Hepatocyte (in vitro differentiated cells): ENCODE measurements at regions not wholly inside any gene's neighbourhood (a gene's known extent, or its start where the extent isn't known, plus 50 kb on each side); places are given as distances from the start of the nearest gene placed in this dataset.

Experiments used
- CTCF ChIP-seq: fragments of 200-600 bp; sonication (generic); IDR thresholded peaks from 2 replicates; pipeline ENCODE4 v1.5.1; 2016; ENCODE audit warnings: antibody characterized with exemption, mild to moderate bottlenecking; ENCODE audit not compliant: poor library complexity
- EZH2 ChIP-seq: fragments of 200-600 bp; sonication (generic); IDR thresholded peaks from 2 replicates; pipeline ENCODE4 v1.6.1; 2016; ENCODE audit warnings: antibody characterized with exemption, mild to moderate bottlenecking, borderline replicate concordance
- EZH2phosphoT487 ChIP-seq: fragments of 200-600 bp; sonication (generic); IDR thresholded peaks from one replicate; pipeline ENCODE4 v1.6.1; 2018; ENCODE audit warnings: antibody characterized with exemption, mild to moderate bottlenecking, low read depth, moderate library complexity; ENCODE audit not compliant: unreplicated experiment, severe bottlenecking

- TF ChIP-seq CTCF (no peak), EZH2 (no peak), EZH2phosphoT487 (no peak)
These were observed 457.8 kb downstream of the MEI4 start for GRCh38 chr6:78110641-78111040.
